GM03348 (cell line): ENCODE measurements at regions not wholly inside any gene's neighbourhood (a gene's known extent, or its start where the extent isn't known, plus 50 kb on each side); places are given as distances from the start of the nearest gene placed in this dataset.
A peak's percentile ranks its signal among the peaks of the same experiment; 100 is the strongest.
"Not testable (repeated sequence)": the region's sequence is repeated elsewhere in the genome, so short reads cannot be mapped to it uniquely, and the experiment has no call there.

Experiments used
- DNase-seq: peaks from one replicate; pipeline ENCODE4 v3.0.0; 2012; ENCODE audit warnings: low spot score

DNA sequence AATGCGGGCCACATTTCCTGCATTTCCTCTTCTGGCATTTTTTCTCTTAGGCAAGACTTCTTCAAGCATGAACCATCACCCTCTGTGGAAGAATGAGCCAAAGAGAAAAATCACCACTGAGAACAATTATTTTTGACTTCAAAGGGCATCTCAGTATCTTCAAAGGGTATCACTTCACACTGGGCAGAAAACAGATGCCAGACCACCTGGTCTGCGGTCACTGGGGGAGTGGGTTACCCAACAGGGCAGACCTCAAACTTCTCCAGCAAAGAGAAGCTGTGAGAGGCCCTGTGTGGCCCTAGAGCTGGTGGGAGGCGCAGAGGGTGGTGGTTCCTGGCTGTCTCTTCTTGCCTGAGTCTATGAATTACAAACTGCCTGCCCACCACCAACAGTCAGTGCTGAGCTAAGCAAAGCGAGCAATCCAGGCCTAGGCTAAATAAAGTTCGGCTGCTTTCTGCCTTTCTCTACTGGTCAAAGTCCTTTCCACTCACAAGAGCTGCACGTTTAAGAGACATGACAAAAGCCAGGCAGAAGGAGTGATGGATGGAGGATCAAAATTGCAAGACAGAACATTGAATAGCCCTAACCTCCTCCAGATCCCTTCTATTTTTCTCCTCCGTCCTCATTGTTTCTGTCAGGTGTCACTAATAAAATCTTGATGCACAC is 602.7 kb upstream of the CDH5 start:
- DNase-seq: no peak

DNA sequence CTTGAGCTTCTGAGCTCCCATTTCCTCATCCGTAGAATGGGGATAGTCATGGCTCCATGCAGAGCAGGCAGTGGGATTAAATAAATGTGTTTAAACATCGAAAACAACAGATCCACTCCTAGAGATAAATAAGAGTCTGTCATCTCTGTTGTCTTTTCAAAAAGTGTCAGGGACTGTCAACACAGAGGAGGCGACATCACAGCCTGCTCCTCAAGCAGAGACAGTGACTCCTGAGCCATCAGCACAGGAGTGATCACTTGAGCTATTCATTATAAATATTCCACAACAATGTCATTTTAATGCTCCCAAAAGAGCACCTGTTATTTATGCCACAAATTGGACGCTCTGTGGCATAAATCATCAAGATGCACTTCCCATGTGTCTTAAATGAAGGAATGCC is 605.6 kb upstream of the CDH5 start:
- DNase-seq: no peak

DNA sequence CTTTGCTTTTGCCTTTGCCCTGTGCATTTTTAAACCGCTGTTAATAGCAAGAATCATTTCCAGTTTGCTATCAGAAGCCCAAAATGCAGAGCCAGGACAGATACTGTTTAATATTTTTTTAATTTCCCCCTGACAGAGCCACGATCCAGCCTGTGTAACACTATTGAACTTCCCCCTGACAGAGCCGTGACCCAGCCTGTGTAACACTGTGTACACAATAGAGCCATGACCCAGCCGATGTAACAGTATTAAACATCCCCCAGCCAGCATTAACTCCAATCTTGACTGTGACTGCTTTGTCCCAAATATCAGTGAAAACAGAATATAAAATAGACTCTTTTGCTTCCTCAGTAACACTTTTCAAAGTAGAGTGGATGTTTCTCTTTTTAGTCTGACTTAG is 607.9 kb upstream of the CDH5 start:
- no peak for DNase-seq

- DNase-seq: no peak
Observed at GRCh38 chr16:65757064-65757463, 609.4 kb upstream of the CDH5 start.

- DNase-seq: no peak
Observed at GRCh38 chr16:65756163-65756562, 610.3 kb upstream of the CDH5 start.

DNA sequence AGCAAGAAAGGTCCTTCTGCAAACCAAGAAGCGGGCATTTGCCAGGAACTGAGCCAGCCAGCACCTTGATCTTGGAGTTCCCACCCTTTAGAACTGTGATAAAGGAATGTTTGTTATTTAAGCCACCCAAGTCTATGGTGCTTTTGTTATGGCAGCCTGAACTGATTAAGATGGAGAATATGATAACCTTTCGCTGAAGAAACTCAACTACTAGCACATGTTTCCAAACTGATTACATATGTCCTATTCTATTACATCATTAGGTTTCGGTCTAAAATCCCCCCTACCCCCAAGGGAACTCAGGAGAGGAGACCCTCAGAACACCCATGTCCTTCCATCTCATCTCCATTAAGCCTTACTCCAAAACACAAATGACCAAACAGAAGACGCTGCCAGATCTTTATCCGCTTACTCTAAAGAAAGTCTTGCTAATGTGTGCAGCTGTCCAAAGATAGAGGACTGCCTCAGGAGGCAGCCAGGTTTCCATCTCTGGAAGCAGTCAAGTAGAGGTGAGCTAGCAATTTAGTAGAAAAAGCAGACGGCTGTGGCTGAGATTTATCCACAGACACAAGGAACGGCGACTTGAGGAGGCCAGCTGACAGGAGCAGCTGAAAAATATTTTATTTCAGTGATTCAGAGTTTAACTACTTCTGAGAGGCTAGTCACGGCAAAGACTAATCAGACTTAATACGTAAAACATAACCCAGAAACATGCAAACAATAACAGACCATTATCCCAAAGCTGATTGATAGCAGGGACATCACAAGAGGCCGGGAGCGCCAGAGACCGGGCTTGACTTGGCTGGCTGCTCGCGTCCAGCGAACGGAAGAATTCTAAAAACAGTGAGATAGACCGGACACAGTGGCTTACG is 611.4 kb upstream of the CDH5 start:
- DNase-seq: no peak

DNA sequence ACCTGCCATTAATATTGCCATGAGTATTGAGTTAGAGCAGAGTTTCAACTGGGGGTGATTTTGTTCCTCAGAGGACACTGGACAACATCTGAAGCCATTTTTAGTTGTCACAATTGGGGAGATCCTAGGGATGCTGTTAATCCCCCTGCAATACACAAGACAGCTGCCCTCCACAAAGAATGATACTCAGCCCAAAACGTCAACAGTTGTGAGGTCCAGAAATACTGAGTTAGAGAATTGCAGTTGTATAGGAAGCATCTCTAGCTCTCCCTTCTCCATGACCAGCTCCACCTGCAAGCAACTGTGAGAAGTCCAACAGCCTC is 614.0 kb upstream of the CDH5 start:
- DNase-seq: no peak

DNA sequence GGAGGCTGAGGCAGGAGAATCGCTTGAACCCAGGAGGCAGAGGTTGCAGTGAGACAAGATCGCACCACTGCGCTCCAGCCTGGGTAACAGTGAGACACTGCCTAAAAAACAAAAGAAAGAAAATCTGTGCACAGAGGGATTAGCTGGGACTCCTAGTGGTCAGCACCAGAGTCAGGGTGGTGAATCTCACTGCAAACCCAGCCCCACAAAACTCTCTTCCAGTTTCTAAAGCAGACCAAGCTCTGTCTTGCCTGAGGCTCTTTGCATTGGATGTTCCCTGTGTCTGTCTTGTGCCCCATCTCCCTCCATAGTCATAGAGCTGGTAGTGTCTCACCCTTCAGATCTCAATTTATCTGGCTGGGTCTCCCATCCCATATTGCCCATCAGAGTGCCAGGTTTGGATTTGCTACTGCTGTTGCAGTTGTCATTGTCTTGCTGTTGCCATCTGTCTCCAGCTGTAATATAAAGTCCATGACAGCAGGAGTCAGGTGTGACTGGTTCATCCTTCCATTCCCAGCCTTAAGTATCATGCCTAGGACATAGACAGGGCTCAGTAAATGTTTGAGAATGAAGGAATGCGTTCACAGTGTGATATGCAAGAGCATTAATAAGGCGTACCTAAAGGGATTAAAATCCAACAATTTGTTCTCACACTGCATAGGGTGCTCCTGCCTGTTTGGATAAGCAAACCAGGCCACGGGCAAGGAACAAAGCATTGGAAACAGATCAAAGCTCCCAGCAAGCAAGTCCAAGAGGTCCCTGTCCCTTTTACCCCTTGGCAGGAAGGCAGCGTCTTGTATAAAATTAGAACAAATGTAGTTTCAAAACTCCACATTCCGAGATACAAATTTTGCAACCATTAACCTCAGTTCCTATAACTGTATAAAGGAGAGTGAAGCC is 614.6 kb upstream of the CDH5 start:
- no peak for DNase-seq

GRCh38 chr16:65749506-65749905 is 617.0 kb upstream of the CDH5 start:
- DNase-seq: no peak

- DNase-seq: no peak
Observed at GRCh38 chr16:65746941-65747340, 619.5 kb upstream of the CDH5 start.

DNA sequence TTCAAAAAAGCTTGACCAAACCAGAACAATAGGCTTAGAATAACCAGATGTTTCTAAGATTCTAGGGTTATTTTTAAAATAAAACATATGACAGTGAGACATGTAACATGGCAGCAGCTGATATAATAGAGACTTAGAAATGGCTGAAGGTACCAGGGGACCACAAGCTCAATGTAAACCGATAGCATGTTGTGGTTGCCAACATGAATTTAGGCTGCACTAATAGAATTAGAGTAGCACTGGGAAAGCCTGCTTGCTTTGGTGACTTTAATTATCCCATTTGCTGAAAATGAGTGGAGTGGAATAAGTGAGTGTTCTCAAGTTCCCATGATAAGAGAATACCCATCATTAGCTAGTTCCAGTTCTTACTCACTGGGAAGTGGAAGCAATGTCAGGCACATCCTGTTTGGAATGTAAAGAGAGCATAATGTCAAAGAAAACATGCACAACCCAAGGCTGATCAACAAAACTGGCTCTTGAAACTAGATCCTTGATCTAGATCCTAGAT is 621.2 kb upstream of the CDH5 start:
- DNase-seq: no peak

DNA sequence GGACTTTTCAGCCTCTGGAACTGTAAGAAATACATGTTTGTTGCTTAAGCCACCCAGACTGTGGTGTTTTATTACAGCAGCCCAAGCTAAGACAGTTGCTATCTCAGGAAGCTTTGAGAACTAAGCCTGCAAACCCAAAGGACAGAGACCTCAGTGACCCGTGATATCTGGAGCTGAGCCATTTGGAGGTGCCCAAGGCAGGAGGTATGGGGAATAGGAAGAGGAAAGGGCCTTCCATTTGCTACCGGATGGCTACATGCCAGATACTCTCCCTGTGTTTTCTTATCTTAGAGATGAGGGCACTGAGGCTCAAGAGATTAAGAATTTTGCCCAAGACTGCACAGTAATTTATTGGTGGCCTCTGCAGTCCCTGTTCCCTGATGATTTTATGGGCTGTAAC is 622.1 kb upstream of the CDH5 start:
- no peak for DNase-seq

GRCh38 chr16:65743558-65743957 is 621.7 kb upstream of the CDH11 start:
- DNase-seq: no peak

DNA sequence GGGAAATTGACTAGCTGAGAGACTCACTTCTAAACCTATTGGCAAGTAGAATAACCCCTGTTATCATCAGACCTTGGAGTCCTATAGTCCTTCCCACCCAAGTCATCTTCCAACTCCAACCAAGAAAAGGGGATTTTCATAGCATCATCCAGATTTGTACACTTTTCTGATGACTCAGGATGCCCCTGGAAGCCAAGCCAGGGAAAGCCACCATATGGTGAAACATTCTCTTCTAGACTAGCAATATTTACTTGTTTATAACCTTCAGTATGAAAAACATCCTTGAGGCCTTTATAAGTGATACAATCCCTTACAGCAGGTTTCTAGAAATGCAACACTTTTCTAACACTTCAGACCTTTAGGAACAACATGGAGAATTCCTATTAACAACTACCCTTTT is 618.8 kb upstream of the CDH11 start:
- peak; percentile 37 for DNase-seq

DNA sequence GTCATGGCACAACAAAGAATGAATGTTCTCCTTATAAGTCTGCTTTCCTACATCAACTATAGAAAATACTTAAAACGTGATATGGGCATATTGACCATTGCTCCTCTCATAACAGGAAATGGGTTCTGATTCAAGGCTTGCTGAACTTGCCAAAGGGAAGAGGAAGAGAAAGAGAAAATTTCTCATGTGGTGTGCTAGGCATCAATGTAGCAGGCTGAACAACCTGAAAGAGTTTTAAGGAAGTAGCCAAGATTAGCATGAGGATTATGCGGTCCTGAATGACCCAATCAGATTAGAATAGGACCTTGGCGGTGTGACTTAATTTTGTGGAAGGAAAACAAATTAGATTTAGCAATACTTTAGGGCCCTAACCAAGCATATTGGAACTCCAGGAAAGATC is 617.7 kb upstream of the CDH11 start:
- DNase-seq: no peak

GRCh38 chr16:65737831-65738230 is 616.0 kb upstream of the CDH11 start:
- no peak for DNase-seq

DNA sequence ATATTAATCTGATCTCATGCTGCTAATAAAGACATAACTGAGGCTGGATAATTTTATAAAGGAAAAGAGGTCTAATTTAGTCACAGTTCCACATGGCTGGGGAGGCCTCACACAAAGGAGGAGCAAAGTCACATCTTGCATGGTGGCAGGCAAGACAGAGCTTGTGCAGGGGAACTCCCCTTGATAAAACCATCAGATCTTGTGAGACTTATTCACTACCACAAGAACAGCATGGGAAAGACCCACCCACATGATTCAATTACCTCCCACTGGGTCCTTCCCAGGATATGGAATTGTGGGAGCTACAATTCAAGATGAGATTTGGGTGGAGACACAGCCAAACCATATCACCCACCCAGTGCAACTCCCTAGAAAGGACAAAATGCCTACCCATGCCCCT is 613.8 kb upstream of the CDH11 start:
- DNase-seq: not testable (repeated sequence)

DNA sequence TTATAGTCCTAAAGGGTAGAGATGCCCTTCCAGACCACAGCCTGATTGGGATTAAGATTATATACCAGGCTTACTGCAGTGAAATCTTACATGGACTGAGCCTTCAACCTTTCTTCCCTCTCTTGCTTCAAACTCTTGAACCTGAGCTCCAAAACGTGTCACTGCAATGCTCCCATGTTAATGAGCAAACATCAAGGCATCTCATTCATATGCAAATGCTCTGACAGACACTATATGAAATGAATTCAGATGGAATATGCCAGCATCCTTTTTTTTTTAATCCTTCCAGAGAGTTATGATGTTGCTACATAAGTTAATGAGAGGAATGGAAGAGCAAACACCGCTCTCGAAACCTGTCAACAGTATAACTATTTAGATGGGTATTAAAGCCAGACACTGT is 611.9 kb upstream of the CDH11 start:
- no peak for DNase-seq

- DNase-seq: no peak
Observed at GRCh38 chr16:65731833-65732232, 610.0 kb upstream of the CDH11 start.

DNA sequence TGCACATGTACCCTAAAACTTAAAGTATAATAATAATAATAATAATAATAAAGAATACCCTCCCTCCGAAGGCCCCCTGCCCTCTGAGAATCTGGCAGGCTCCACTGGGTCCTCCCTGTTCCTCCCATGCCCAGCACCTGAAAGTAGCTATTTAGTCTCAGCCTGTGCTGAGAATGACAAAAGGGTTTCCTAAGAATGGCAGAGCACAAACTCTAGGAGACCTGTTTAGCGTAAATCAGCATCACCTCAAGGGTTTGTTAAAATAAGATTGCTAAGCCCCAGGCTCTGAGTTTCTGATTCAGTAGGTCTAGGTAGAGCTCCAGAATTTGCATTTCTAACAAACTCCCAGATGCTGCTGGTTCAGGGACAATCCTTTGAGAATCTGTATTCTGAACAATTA is 606.8 kb upstream of the CDH11 start:
- DNase-seq: no peak

GRCh38 chr16:65728167-65728566 is 606.3 kb upstream of the CDH11 start:
- no peak for DNase-seq

DNA sequence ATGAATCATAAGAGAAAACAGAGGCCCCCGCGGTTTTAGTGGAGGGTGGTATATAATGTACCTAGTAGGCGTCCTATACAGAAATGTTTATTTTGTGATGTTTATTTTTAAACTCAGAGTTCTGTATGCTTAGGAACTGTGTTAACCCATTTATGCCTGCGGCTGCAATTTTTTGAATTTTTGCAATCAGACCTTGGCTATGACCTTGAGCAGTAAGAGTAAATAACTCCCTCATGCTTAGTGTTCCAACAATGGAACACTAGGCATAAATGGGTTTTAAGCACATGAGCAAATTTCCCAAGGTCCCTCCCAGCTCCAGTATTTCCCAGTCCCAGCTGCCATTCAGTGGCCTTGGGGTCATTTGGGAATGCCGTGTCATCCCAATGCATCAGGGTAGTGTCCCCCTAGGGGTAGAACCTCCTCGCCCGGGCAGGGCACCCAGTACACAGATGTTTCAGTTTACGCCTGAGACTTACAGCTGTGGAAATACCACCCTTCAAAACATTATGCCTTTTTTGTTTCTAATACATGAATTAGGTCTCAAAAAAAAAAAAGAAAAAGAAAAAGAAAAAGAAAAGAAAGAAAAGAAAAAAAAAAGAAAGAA is 605.8 kb upstream of the CDH11 start:
- no peak for DNase-seq
